Stimulated activated CD4-positive, alpha-beta T cell treated with anti-CD3 and anti-CD28 coated beads, Interleukin-4, amount 100 ng/mL, for 48 hours (primary cell): ENCODE measurements at regions not wholly inside any gene's neighbourhood (a gene's known extent, or its start where the extent isn't known, plus 50 kb on each side); places are given as distances from the start of the nearest gene placed in this dataset.

ENCODE experiments used
- DNase-seq, 2 donors: peaks; one replicate each; pipeline ENCODE4 v3.0.0-alpha.2; 2020; ENCODE audit warnings: low read depth in 2 of 2

GRCh38 chr1:29973406-29973805 lies 737.1 kb downstream of the PTPRU start:
- DNase-seq, result no peak

DNA sequence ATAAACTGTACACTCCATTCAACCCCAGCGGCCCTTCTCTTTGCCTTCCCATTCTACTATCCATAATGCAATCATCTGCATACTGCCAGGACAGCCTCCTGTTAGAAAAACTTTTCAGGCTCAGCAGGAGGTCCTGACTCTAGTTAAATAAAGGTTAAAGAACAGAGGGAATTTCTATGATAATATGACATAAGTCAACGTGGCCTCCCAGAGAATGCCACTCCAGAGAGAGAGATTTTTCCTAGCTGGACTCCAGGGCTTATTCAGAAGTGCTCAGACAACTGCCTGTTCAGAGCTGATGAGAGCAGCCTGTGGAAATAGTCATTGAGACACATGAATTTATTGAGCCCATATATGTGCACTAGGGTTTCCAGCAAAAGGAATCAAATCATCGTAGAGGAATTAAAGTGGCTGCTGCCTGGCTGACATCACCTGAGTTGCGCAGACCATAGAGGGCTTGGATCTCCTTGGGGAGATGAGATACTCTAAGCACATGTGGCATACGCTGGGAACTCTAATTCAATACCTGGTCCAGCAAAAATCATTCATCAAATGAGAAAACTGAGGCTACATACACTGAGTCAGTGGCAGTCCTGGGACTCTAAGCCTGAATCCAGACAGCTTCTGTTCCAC lies 736.2 kb downstream of the PTPRU start:
- DNase-seq, result no peak

GRCh38 chr1:29971703-29972102 lies 735.4 kb downstream of the PTPRU start:
- DNase-seq, result no peak

DNA sequence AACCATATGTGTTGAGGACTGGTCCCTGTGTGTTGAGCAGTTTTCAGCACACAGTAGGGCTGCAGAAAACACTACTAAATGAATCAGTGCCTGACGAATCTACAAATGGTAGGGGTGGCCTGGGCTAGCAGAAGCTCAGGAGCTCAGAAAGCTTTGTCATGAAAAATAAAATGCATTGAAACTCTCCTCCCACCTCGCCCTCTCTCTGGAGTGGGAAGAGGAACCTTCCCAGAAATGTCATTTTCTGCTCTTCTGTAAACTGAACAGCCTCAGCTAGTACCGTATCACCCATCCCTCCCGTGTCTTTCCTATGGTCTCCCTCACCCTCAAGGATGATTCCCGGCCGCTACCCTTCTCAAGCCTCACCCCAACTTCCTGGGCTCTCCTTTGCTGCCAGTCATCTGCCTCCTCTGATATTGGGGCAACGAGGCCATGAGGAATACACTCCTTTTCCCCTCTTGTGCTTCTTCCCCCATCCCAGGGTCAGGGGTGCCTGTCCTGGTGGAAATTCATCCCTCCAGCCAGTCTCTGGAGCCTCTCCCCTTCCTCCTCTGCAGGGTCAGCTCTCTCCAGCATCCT lies 734.5 kb downstream of the PTPRU start:
- no peak for DNase-seq

GRCh38 chr1:29969576-29969975 lies 733.3 kb downstream of the PTPRU start:
- no peak for DNase-seq

GRCh38 chr1:29967261-29967660 lies 730.9 kb downstream of the PTPRU start:
- no peak for DNase-seq

- DNase-seq, result no peak
These were observed 730.3 kb downstream of the PTPRU start for GRCh38 chr1:29966526-29967045.

- no peak for DNase-seq
These were observed 728.6 kb downstream of the PTPRU start for GRCh38 chr1:29964718-29965533.

GRCh38 chr1:29963946-29964345 lies 727.6 kb downstream of the PTPRU start:
- DNase-seq, result no peak

DNA sequence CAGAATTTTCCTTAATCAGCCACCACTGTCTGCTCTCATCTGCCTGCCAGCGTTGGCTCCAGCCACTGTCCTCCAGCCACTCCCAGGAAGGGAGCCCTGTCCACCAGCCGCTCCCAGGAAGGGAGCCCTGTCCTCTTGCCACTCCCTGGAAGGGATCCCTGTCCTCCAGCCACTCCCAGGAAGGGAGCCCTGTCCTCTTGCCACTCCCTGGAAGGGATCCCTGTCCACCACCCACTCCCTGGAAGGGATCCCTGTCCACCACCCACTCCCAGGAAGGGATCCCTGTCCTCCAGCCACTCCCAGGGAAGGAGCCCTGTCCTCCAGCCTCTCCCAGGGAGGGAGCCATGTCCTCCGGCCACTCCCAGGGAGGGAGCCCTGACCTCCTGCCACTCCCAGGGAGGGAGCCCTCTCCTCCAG lies 726.5 kb downstream of the PTPRU start:
- no peak for DNase-seq

DNA sequence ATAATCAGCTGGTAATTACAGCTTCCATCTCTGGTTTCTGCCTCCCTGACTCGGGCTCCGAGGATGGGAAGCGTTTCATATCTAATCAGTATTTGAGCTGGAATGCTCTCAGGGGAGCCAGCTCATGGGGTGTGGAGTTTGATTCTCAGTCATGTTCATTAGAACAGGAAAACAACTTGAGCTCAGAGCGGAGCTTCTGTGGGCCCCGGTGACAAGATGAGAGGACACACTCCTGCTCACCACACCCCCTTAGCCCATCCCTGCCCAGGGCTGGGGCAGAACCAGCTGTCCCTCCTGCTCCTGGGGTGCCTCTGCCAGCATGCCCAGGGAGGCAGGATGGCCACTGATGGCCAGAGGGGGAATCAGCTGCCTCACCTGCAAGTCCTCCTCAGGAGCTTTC lies 726.0 kb downstream of the PTPRU start:
- DNase-seq, result no peak

- DNase-seq, result no peak
These were observed 725.2 kb downstream of the PTPRU start for GRCh38 chr1:29961293-29962059.

DNA sequence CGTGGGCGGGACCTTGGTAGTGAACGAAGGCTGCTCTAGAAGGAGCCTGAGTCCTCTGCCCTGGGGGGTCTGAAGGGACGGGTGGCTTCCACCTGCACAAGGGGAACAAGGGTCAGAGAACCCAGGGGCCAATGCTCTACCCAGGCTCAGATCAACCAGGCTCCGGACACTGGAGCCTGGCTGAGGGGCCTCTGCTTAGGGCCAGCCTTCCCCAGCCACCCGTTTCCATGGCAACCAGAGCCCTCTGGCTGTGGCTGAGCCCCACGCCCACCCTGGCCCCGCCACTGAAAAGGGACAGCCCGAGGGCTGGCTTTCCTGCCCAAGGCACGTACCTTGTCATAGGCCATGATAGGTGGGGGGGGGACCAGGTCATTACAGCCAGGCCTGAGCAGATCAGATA lies 724.6 kb downstream of the PTPRU start:
- no peak for DNase-seq

- no peak for DNase-seq
These were observed 723.9 kb downstream of the PTPRU start for GRCh38 chr1:29960156-29960755.

- no peak for DNase-seq
These were observed 723.0 kb downstream of the PTPRU start for GRCh38 chr1:29959356-29959755.

- no peak for DNase-seq
These were observed 721.9 kb downstream of the PTPRU start for GRCh38 chr1:29958271-29958670.

DNA sequence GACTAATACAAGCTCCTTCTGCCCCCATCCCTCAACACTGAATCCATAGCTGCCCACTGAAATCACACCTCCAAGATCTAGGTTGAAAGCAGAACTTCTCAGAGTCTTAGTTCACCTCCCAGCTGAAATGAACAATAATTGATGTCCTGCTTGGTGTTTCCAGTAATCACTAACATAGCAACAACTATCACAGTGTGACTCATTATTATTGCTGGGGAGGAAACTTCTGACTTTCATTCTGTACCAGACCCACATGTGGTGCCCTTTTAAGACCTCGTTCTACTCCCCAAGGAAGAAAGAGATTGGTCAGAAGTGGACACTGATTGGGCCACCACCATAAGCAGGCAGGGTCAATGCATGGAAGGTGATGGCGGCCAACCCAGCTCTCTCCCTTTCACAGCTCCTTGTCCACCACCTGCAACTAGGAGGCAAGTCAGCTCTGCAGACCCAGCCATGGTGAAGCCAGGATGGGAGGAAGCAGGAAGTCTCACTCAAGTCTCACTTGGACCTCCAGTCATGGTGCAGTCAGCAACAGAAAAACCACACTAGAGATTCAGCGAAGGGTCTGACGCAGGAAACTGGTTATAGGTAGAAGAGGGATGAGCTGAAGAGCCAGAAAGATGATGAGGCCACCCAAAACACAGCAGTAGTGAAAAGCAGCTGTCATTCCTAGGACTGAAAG lies 720.2 kb downstream of the PTPRU start:
- no peak for DNase-seq

DNA sequence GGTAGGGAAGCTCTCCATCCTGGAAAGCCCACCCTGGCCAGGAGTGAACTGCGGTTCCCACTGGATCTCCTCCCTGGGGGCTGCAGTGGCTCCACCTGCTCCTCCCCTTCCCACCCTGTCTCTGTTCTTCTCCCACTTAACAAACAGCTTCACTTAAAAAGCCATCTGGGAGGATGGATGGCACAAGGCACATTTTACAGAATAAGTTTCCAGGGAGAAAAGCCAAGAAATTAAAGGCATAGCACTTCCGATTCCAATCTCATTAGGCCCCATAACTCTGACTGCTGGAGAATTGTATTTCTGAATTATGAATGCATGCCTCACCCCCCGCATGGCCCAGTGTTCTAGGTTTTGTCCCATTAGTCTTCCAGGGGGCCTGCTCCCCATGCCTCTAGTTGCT lies 718.3 kb downstream of the PTPRU start:
- no peak for DNase-seq

DNA sequence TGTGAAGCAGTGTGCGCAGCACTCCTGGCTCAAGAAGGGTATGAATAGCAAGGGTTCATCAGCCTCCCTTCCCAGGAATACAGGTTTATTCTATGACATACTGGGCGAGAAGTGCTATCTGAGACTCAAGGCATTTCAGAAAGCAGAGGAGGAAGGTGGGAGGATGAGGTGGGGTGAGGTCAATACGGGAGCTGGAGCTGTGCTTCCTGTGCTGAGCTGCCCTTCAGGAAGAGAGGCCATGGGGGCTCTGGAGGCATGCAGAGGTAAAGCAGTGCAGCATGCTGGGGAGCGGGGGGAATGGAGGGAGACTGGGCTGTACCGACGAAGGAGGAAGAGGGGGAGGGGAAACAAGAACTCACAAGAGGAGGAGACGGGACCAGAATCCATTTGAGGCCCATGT lies 717.6 kb downstream of the PTPRU start:
- no peak for DNase-seq

DNA sequence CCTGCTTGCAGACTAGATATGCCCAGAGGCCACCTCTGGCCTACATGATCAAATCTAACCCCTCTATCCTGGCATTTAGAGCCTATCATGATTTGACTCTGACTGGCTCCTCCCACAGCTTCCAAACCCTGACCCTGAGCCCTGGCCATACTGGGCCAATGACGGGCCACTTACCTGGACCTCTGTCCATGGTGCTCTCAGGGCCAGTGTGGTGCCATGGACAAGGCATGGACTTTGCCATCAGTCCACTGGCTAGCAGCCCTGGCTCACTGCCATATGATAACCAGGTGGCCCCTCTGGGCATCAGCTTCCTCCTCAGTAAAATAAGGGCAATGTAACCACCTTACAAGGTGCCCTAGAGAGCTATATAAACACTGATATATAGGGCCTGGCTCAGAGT lies 713.4 kb downstream of the PTPRU start:
- DNase-seq, result no peak

- no peak for DNase-seq
These were observed 712.3 kb downstream of the PTPRU start for GRCh38 chr1:29948581-29948980.
